ENCODE measurements at regions not wholly inside any gene's neighbourhood (a gene's known extent, or its start where the extent isn't known, plus 50 kb on each side); places are given as distances from the start of the nearest gene placed in this dataset.

- peak; percentile 67 for DNase-seq (ENCODE audit: low read depth)
These were observed 92.5 kb upstream of the ZNF366 start for GRCh38 chr5:72599519-72600370.

GRCh38 chr5:72599065-72599433 lies 91.8 kb upstream of the ZNF366 start:
- TF ChIP-seq CTCF (conservative IDR thresholded peaks at IDR 0.05; ENCODE audit: low read length), result no peak
- DNase-seq (ENCODE audit: low read depth), result no peak
- H3K4me3 ChIP-seq (ENCODE audit: low read length), result no peak overlapping the region

More at GRCh38 chr5:72599519-72600370, 92.5 kb upstream of the ZNF366 start:
- no peak for TF ChIP-seq CTCF (conservative IDR thresholded peaks at IDR 0.05; ENCODE audit: low read length)
- peak overlapping the region; percentile 16; the same call in 1 of the 2 replicates for H3K4me3 ChIP-seq (ENCODE audit: low read length)

- peak; percentile 59 for DNase-seq (ENCODE audit: low read depth)
- no peak overlapping the region for H3K4me3 ChIP-seq (ENCODE audit: low read length)
These were observed 91.3 kb upstream of the ZNF366 start for GRCh38 chr5:72598401-72599064.

GRCh38 chr5:72597456-72597948 lies 90.3 kb upstream of the ZNF366 start:
- peak; percentile 87 for DNase-seq (ENCODE audit: low read depth)
- no peak overlapping the region for H3K4me3 ChIP-seq (ENCODE audit: low read length)
- no peak for TF ChIP-seq CTCF (conservative IDR thresholded peaks at IDR 0.05; ENCODE audit: low read length)

More at GRCh38 chr5:72598401-72599064, 91.3 kb upstream of the ZNF366 start:
- TF ChIP-seq CTCF (conservative IDR thresholded peaks at IDR 0.05; ENCODE audit: low read length), result no peak

- no peak overlapping the region for H3K4me3 ChIP-seq (ENCODE audit: low read length)
- DNase-seq (ENCODE audit: low read depth), result no peak
- no peak for TF ChIP-seq CTCF (conservative IDR thresholded peaks at IDR 0.05; ENCODE audit: low read length)
These were observed 89.7 kb upstream of the ZNF366 start for GRCh38 chr5:72596956-72597355.

- H3K4me3 ChIP-seq (ENCODE audit: low read length), result no peak overlapping the region
- TF ChIP-seq CTCF (conservative IDR thresholded peaks at IDR 0.05; ENCODE audit: low read length), result no peak
- DNase-seq (ENCODE audit: low read depth), result no peak
These were observed 81.4 kb upstream of the ZNF366 start for GRCh38 chr5:72588640-72589039.
